ENCODE measurements at regions not wholly inside any gene's neighbourhood (a gene's known extent, or its start where the extent isn't known, plus 50 kb on each side); places are given as distances from the start of the nearest gene placed in this dataset.

DNA sequence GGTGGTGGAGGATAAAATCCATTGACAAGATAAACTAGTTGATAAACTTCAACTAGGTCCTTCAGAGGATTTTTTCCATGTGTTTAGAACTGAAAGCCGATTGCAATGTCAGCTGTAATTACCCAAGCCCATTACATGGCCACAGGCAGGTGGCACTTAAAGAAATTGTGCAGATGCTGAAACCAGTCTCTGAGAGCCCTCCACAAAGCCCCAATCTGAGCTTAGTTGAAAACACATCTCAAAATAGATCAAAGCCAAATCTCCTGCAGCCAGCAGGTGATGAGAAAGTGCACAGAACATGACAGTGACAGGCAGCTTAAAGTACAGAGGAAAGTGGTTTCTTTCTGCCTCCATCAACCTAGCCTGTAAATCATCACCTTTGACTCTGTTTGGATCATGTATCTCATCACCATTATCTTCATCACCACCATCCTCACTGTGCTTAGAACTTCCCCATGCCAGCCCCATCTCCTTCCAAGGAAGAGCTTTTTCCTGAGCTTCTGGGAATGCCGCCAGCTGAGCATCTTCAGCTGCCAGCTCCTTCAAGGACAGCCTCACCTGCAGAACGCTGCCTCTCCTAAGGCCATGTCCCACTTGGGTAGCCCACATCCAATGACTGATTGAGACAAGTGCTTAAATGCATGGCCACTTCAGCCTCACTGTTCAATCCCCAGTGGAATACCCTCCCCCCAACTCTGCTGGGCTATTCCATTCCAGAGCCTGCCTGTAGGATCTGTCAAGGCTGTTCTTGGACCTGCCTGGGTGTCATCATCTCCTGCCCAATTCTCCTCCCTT lies 219.5 kb upstream of the TMEM132C start:
- H3K27ac Mint-ChIP-seq (ENCODE audit: low read depth): no peak overlapping the region
- no peak overlapping the region for H3K4me3 Mint-ChIP-seq
- no peaks in the 10 kb centered on the region for H3K36me3 Mint-ChIP-seq (ENCODE audit: insufficient read depth)
- no peaks in the 10 kb centered on the region for H3K27me3 Mint-ChIP-seq
- peaks cover 18% of the 10 kb centered on the region for H3K9me3 Mint-ChIP-seq
- DNase-seq (ENCODE audit: low spot score in 2 of 2): no peak
- H3K4me1 Mint-ChIP-seq: no peaks in the 10 kb centered on the region
- no peak for ATAC-seq (replicated peaks; ENCODE audit: extremely low read depth, poor library complexity, severe bottlenecking)

DNA sequence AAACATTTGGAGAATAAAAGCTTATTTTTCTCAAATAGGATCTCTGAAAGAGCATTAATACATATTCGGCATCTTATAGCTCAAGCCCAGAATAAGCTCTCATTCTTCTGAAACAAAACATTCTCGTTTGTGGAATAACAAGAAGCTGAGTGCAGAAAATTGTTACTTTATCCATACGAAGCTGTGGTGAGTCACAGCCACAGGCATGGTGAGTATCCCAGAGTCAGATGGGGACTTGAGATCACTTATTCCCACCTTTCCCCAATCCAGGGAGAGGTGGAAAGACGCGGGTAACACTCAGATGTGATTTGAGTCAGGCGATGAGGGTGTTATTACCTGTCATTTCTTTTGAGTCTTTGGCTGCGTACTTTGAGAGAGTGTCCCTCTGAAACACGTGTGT lies 214.6 kb upstream of the TMEM132C start:
- Mint-ChIP-seq H3K4me3 (no peak overlapping the region), H3K4me1 (no peaks in the 10 kb centered on the region)

DNA sequence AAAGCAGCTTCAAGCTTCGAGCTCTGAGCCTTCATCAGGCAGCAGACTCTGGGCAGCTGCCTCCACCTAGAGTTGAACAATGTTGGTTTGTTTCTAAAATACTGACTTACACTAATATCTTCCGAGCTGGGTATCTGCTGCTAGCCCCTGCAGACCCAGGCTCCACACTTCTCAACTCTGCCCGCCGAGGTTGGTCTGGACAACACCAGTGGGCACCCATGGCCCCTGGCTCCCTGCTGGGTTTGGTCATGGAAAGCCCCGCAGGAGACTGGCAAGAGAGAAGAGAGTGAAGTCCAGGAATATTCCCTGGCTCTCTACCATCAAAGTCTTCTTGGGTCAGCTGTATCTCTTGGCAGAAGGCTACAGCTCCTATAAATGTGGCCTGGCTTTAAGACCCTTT lies 214.2 kb upstream of the TMEM132C start:
- Mint-ChIP-seq H3K4me3 (no peak overlapping the region), H3K4me1 (no peaks in the 10 kb centered on the region), H3K9me3 (no peaks in the 10 kb centered on the region), H3K36me3 (ENCODE audit: insufficient read depth) (no peaks in the 10 kb centered on the region), H3K27me3 (no peaks in the 10 kb centered on the region), H3K27ac (ENCODE audit: low read depth) (no peak overlapping the region)
- ATAC-seq (replicated peaks; ENCODE audit: extremely low read depth, poor library complexity, severe bottlenecking) (no peak), DNase-seq (ENCODE audit: low spot score in 2 of 2) (no peak)

More for the DNA sequence above, 214.6 kb upstream of the TMEM132C start:
- no peak for DNase-seq (ENCODE audit: low spot score in 2 of 2)
- Mint-ChIP-seq H3K27ac (ENCODE audit: low read depth) (no peak overlapping the region), H3K27me3 (no peaks in the 10 kb centered on the region), H3K9me3 (no peaks in the 10 kb centered on the region), H3K36me3 (ENCODE audit: insufficient read depth) (no peaks in the 10 kb centered on the region)
- ATAC-seq (replicated peaks; ENCODE audit: extremely low read depth, poor library complexity, severe bottlenecking): no peak

DNA sequence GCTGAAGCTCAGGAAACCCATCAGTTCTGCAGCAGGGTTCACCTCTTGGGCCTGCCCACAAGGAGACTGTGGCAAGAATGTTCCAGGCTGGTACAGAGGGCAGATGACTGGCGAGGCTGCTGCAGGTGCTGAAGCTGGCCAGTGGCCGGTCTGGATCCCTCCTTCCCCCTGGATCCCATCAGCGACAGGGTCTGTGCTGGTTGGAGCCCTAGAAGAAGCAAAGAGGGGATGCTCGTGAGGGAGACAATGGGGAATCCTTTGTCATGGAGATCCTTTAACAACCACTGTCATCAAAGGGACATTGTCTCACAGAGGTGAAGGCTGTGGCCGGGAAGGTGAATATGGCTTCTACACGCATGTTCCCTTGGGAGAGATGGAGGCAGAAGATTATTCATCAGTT lies 211.4 kb upstream of the TMEM132C start:
- ATAC-seq (replicated peaks; ENCODE audit: extremely low read depth, poor library complexity, severe bottlenecking) (no peak), DNase-seq (ENCODE audit: low spot score in 2 of 2) (no peak)
- H3K4me3 Mint-ChIP-seq: no peak overlapping the region
- H3K36me3 Mint-ChIP-seq (ENCODE audit: insufficient read depth): no peaks in the 10 kb centered on the region
- H3K4me1 Mint-ChIP-seq: no peaks in the 10 kb centered on the region
- no peaks in the 10 kb centered on the region for H3K27me3 Mint-ChIP-seq
- no peaks in the 10 kb centered on the region for H3K9me3 Mint-ChIP-seq
- no peak overlapping the region for H3K27ac Mint-ChIP-seq (ENCODE audit: low read depth)

DNA sequence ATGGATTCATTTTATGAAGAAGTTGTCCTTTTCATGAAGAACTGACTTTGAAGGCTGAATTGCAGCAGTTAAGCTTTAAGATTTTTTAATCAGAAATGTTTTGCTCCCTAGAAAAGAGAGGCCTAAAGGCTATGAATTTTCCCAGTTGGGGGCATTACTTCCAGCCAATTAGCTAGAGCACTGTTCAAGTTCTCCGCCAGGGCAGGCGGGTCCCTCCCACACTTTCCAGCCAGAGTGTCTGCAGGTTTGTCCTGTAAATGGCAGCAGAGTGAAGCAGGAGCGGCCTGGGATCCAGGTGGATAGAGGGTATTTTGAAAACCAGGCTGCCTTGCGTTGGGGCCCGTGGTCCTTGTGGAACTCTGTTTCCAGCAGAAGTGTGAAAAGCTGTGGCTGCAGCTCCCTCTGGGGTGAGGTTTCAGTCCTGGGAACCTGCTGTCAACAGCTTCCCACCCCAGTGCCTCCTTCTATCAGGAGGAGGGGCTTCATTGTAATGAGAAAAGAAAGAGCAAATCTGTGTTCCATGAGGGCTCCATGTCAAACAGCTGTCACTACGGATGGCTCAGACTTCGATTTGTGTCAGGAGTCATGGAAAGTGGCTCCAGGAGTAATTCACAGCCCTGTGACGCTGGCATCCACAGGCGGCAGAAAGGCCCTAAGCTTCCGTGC lies 210.7 kb upstream of the TMEM132C start:
- no peak for ATAC-seq (replicated peaks; ENCODE audit: extremely low read depth, poor library complexity, severe bottlenecking)
- H3K27ac Mint-ChIP-seq (ENCODE audit: low read depth): no peak overlapping the region
- H3K4me1 Mint-ChIP-seq: no peaks in the 10 kb centered on the region
- no peak for DNase-seq (ENCODE audit: low spot score in 2 of 2)
- H3K36me3 Mint-ChIP-seq (ENCODE audit: insufficient read depth): no peaks in the 10 kb centered on the region
- H3K27me3 Mint-ChIP-seq: no peaks in the 10 kb centered on the region
- H3K9me3 Mint-ChIP-seq: no peaks in the 10 kb centered on the region
- H3K4me3 Mint-ChIP-seq: no peak overlapping the region

DNA sequence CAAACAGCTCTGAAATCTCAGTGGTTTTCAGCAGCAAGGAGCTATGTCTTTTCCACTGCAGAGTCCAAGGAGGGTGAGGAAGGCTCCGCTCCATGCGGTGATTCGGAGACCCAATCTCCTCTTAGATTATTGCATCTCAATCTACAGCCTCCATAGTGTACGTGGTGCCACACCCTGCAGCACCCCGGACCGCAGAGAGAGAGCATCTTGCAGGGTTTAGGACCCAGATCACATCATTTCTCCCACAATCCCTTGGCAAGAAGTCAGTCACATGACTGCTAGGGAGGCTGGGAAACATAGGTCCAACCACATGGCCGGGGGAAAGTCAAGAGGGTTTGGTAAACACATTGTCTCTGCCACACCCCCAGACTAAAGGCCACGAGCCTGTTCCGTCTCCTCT lies 209.4 kb upstream of the TMEM132C start:
- no peak overlapping the region for H3K4me3 Mint-ChIP-seq
- H3K4me1 Mint-ChIP-seq: no peaks in the 10 kb centered on the region
- H3K27ac Mint-ChIP-seq (ENCODE audit: low read depth): no peak overlapping the region
- DNase-seq (ENCODE audit: low spot score in 2 of 2): no peak
- no peaks in the 10 kb centered on the region for H3K36me3 Mint-ChIP-seq (ENCODE audit: insufficient read depth)
- no peaks in the 10 kb centered on the region for H3K9me3 Mint-ChIP-seq
- ATAC-seq (replicated peaks; ENCODE audit: extremely low read depth, poor library complexity, severe bottlenecking): no peak
- no peaks in the 10 kb centered on the region for H3K27me3 Mint-ChIP-seq

DNA sequence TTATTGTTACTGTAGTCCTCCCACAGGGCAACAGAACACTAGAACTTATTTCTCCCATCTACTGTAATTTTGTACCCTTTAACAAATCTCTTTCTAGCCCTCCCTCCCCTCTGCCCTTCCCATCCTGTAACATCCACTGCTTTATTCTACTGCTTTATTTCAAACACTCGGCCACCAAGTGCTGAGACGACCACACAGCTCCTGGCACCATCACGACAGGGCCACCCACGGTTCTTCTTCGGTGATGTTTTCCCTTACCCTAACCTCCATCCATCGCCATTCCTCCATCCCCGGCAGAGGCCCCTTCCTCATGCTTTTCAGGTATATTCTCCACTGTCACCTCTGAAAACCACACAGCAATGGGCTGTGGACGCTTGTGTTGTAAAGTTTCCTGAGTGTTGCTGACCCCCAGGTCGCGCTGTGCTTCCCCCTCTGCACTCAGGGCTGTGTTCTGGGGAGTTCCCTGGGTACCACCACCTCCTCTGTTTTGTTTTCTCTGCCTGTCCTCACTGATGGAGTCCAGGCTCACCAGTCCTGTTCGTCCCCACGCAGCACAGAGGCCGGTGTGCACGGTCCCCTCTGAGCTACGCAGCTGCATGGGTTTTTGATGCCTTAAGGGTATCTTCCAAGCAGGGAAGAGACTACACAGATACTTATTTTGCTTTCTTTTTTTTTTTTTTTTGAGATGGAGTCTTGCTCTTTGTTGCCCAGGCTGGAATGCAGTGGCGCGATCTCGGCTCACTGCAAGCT lies 207.2 kb upstream of the TMEM132C start:
- Mint-ChIP-seq H3K27ac (ENCODE audit: low read depth) (no peak overlapping the region), H3K4me3 (no peak overlapping the region)
- ATAC-seq (replicated peaks; ENCODE audit: extremely low read depth, poor library complexity, severe bottlenecking): no peak

DNA sequence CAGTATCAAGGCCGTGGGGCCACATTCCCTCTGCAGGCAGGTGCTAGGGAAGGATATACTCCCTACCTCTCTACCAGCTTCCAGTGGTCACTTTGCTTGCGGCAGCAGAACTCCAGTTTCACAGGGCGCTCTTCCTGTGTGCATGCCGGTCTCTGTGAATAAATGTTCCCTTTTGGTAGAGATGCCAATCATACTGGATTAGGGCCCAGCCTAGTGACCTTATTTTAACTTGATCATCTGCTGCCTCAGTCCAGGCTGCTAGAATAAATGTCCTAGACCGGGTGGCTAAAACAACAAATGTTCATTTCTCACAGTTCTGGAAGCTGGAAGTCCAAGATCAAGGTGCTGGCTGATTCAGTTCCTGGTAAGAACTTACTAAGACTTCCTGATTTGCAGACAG lies 198.8 kb upstream of the TMEM132C start:
- DNase-seq (ENCODE audit: low spot score in 2 of 2) (no peak), ATAC-seq (replicated peaks; ENCODE audit: extremely low read depth, poor library complexity, severe bottlenecking) (no peak)
- Mint-ChIP-seq H3K9me3 (peaks cover 5% of the 10 kb centered on the region), H3K36me3 (ENCODE audit: insufficient read depth) (no peaks in the 10 kb centered on the region), H3K27me3 (peaks cover 7% of the 10 kb centered on the region), H3K27ac (ENCODE audit: low read depth) (no peak overlapping the region), H3K4me3 (no peak overlapping the region), H3K4me1 (no peaks in the 10 kb centered on the region)

More for the DNA sequence above, 207.2 kb upstream of the TMEM132C start:
- DNase-seq (ENCODE audit: low spot score in 2 of 2): no peak
- Mint-ChIP-seq H3K9me3 (peaks cover 3% of the 10 kb centered on the region), H3K36me3 (ENCODE audit: insufficient read depth) (no peaks in the 10 kb centered on the region), H3K27me3 (peaks cover 7% of the 10 kb centered on the region), H3K4me1 (no peaks in the 10 kb centered on the region)

DNA sequence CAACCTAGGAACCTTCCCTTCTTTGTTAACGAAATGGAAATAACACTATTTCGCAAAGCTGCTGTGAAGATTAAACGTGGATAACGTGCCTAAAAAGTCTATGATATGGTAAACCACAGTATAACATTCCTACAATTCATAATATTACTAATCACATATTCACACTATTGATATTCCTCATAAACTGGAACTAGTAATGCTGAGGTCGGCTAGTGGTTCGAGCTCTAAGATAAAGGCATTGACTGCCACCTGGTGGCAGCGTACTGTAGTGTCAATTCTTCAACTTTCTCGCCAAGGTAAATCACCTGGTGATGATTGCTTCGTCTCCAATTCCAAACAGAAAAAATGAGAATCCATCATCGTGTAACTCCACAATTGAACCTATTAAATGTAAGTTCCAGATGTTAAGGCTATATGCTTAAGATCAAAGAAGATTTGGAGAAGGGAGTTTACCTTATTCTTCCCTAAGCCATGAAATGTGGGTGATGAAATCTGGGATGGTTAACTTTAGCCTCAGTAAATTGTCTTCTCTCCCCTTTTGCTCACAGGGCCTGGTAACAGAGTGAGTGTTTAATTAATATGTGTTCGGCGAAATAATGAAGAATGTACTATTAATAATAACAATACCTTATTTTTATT lies 197.5 kb upstream of the TMEM132C start:
- H3K4me1 Mint-ChIP-seq: no peaks in the 10 kb centered on the region
- H3K27me3 Mint-ChIP-seq: peaks cover 1% of the 10 kb centered on the region
- no peak for DNase-seq (ENCODE audit: low spot score in 2 of 2)
- no peak overlapping the region for H3K27ac Mint-ChIP-seq (ENCODE audit: low read depth)
- peaks cover 5% of the 10 kb centered on the region for H3K9me3 Mint-ChIP-seq
- no peak overlapping the region for H3K4me3 Mint-ChIP-seq
- H3K36me3 Mint-ChIP-seq (ENCODE audit: insufficient read depth): no peaks in the 10 kb centered on the region
- no peak for ATAC-seq (replicated peaks; ENCODE audit: extremely low read depth, poor library complexity, severe bottlenecking)

DNA sequence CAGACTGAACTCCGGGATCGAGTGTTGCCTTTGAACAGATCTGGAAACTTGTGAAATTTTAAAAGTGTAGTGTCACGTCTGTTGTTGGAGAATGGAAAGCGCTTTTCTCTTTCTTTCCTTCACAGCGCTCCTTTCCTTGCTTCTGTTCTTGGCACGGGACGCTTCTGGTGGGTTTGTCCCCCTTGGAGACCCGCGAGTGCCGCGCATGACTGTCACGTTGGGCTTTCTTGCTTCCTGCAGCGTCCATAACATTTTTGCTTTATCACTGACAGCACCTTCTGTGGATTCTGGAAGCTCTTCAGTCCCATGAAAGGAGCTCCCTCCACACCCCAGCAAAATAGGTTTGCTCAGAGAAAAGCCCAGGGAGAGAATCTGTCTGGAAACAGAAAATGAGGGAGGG lies 193.0 kb upstream of the TMEM132C start:
- H3K9me3 Mint-ChIP-seq: no peaks in the 10 kb centered on the region
- DNase-seq (ENCODE audit: low spot score in 2 of 2): no peak
- H3K4me1 Mint-ChIP-seq: no peaks in the 10 kb centered on the region
- H3K27me3 Mint-ChIP-seq: no peaks in the 10 kb centered on the region
- H3K36me3 Mint-ChIP-seq (ENCODE audit: insufficient read depth): no peaks in the 10 kb centered on the region
- ATAC-seq (replicated peaks; ENCODE audit: extremely low read depth, poor library complexity, severe bottlenecking): no peak
- no peak overlapping the region for H3K27ac Mint-ChIP-seq (ENCODE audit: low read depth)
- H3K4me3 Mint-ChIP-seq: no peak overlapping the region

DNA sequence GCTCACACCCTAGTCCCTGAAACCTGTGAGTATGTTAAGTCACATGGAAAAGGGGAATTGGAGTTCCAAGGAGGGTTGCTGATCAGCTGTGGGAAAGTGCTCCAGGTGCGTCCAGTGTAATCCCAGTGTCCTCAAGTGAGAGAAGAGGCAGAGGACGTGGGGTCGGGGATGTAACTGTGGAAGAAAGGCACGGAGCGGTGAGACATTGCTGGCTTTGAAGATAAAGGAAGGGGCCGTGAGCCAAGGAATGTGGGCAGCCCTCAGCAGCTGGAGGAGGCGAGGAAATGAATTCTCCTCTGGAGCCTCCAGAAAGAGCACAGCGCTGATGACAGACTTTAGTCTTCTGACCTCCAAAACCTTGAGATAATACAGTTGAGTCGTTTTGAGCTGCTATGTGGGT lies 191.6 kb upstream of the TMEM132C start:
- no peaks in the 10 kb centered on the region for H3K27me3 Mint-ChIP-seq
- no peaks in the 10 kb centered on the region for H3K4me1 Mint-ChIP-seq
- H3K9me3 Mint-ChIP-seq: no peaks in the 10 kb centered on the region
- no peaks in the 10 kb centered on the region for H3K36me3 Mint-ChIP-seq (ENCODE audit: insufficient read depth)
- H3K4me3 Mint-ChIP-seq: no peak overlapping the region
- DNase-seq (ENCODE audit: low spot score in 2 of 2) (no peak), ATAC-seq (replicated peaks; ENCODE audit: extremely low read depth, poor library complexity, severe bottlenecking) (no peak)
- H3K27ac Mint-ChIP-seq (ENCODE audit: low read depth): no peak overlapping the region

DNA sequence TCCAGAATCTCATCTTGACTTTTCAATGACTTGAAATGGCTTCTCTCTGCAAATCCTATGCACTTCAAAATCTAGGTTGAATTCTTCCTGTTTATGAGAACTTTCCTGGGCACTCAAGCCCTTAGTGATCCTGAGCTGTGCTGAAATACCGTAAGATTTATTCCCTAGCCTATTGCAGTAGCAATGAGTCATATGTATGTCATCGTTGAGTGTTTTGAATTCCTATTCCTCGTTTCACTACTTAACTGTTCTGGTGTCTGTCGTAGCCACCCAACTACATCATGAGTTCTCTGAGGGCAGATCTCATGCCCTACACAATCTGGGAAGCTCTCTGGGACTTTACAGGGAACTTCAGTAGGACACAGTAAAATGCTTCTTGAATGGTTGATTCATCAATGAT lies 190.8 kb upstream of the TMEM132C start:
- Mint-ChIP-seq H3K27ac (ENCODE audit: low read depth) (no peak overlapping the region), H3K27me3 (no peaks in the 10 kb centered on the region), H3K9me3 (no peaks in the 10 kb centered on the region), H3K4me3 (no peak overlapping the region), H3K4me1 (no peaks in the 10 kb centered on the region), H3K36me3 (ENCODE audit: insufficient read depth) (no peaks in the 10 kb centered on the region)
- ATAC-seq (replicated peaks; ENCODE audit: extremely low read depth, poor library complexity, severe bottlenecking) (no peak), DNase-seq (ENCODE audit: low spot score in 2 of 2) (no peak)
